ENCODE measurements at regions not wholly inside any gene's neighbourhood (a gene's known extent, or its start where the extent isn't known, plus 50 kb on each side); places are given as distances from the start of the nearest gene placed in this dataset.

- ChIA-PET CTCF (no interaction called here), POLR2A (no interaction called here)
- Mint-ChIP-seq H3K4me1 (ENCODE audit: low read depth) (no peaks in the 10 kb centered on the region), H3K9me3 (ENCODE audit: insufficient read depth) (no peaks in the 10 kb centered on the region), H3K27me3 (ENCODE audit: low read depth) (no peaks in the 10 kb centered on the region), H3K36me3 (ENCODE audit: low read depth) (no peaks in the 10 kb centered on the region), H3K4me3 (no peak overlapping the region), H3K27ac (no peak overlapping the region)
- ATAC-seq (no peak), DNase-seq (no peak)
Measured at GRCh38 chr10:133009218-133009950, 67.0 kb upstream of the CFAP46 start.

GRCh38 chr10:133008736-133009135 is 66.4 kb upstream of the CFAP46 start:
- Mint-ChIP-seq H3K9me3 (ENCODE audit: insufficient read depth) (no peaks in the 10 kb centered on the region), H3K27me3 (ENCODE audit: low read depth) (no peaks in the 10 kb centered on the region), H3K4me1 (ENCODE audit: low read depth) (no peaks in the 10 kb centered on the region), H3K27ac (no peak overlapping the region), H3K36me3 (ENCODE audit: low read depth) (no peaks in the 10 kb centered on the region), H3K4me3 (no peak overlapping the region)
- POLR2A ChIA-PET: no interaction called here
- CTCF ChIA-PET: no interaction called here
- no peak for ATAC-seq
- DNase-seq: no peak

- Mint-ChIP-seq H3K27ac (no peak overlapping the region), H3K4me3 (no peak overlapping the region), H3K27me3 (ENCODE audit: low read depth) (no peaks in the 10 kb centered on the region), H3K4me1 (ENCODE audit: low read depth) (no peaks in the 10 kb centered on the region), H3K9me3 (ENCODE audit: insufficient read depth) (no peaks in the 10 kb centered on the region), H3K36me3 (ENCODE audit: low read depth) (no peaks in the 10 kb centered on the region)
- POLR2A ChIA-PET: no interaction called here
- CTCF ChIA-PET: no interaction called here
- ATAC-seq (no peak), DNase-seq (no peak)
Measured at GRCh38 chr10:133008196-133008595, 65.8 kb upstream of the CFAP46 start.

- ATAC-seq (no peak), DNase-seq (no peak)
- ChIA-PET CTCF (no interaction called here), POLR2A (no interaction called here)
- no peak overlapping the region for H3K4me3 Mint-ChIP-seq
- no peaks in the 10 kb centered on the region for H3K36me3 Mint-ChIP-seq (ENCODE audit: low read depth)
- H3K9me3 Mint-ChIP-seq (ENCODE audit: insufficient read depth): no peaks in the 10 kb centered on the region
- no peaks in the 10 kb centered on the region for H3K27me3 Mint-ChIP-seq (ENCODE audit: low read depth)
- no peak overlapping the region for H3K27ac Mint-ChIP-seq
- H3K4me1 Mint-ChIP-seq (ENCODE audit: low read depth): no peaks in the 10 kb centered on the region
Measured at GRCh38 chr10:133007360-133007858, 65.0 kb upstream of the CFAP46 start.

- CTCF ChIA-PET: no interaction called here
- POLR2A ChIA-PET: no interaction called here
- ATAC-seq (no peak), DNase-seq (no peak)
- Mint-ChIP-seq H3K4me3 (no peak overlapping the region), H3K4me1 (ENCODE audit: low read depth) (no peaks in the 10 kb centered on the region), H3K27me3 (ENCODE audit: low read depth) (no peaks in the 10 kb centered on the region), H3K27ac (no peak overlapping the region), H3K9me3 (ENCODE audit: insufficient read depth) (no peaks in the 10 kb centered on the region), H3K36me3 (ENCODE audit: low read depth) (no peaks in the 10 kb centered on the region)
Measured at GRCh38 chr10:133006806-133007205, 64.4 kb upstream of the CFAP46 start.

- H3K27me3 Mint-ChIP-seq (ENCODE audit: low read depth): no peaks in the 10 kb centered on the region
- POLR2A ChIA-PET: no interaction called here
- no peak overlapping the region for H3K27ac Mint-ChIP-seq
- CTCF ChIA-PET: no interaction called here
- no peak overlapping the region for H3K4me3 Mint-ChIP-seq
- no peaks in the 10 kb centered on the region for H3K36me3 Mint-ChIP-seq (ENCODE audit: low read depth)
- ATAC-seq (no peak), DNase-seq (no peak)
- H3K9me3 Mint-ChIP-seq (ENCODE audit: insufficient read depth): no peaks in the 10 kb centered on the region
- no peaks in the 10 kb centered on the region for H3K4me1 Mint-ChIP-seq (ENCODE audit: low read depth)
Measured at GRCh38 chr10:133006202-133006601, 63.8 kb upstream of the CFAP46 start.

GRCh38 chr10:133004478-133004877 is 62.1 kb upstream of the CFAP46 start:
- no peak for ATAC-seq
- Mint-ChIP-seq H3K27ac (no peak overlapping the region), H3K4me3 (no peak overlapping the region), H3K27me3 (ENCODE audit: low read depth) (no peaks in the 10 kb centered on the region), H3K36me3 (ENCODE audit: low read depth) (no peaks in the 10 kb centered on the region), H3K9me3 (ENCODE audit: insufficient read depth) (no peaks in the 10 kb centered on the region), H3K4me1 (ENCODE audit: low read depth) (no peaks in the 10 kb centered on the region)
- DNase-seq: no peak
- ChIA-PET POLR2A (no interaction called here), CTCF (no interaction called here)

- H3K36me3 Mint-ChIP-seq (ENCODE audit: low read depth): no peaks in the 10 kb centered on the region
- no peak overlapping the region for H3K4me3 Mint-ChIP-seq
- ChIA-PET POLR2A (no interaction called here), CTCF (no interaction called here)
- H3K4me1 Mint-ChIP-seq (ENCODE audit: low read depth): no peaks in the 10 kb centered on the region
- H3K9me3 Mint-ChIP-seq (ENCODE audit: insufficient read depth): no peaks in the 10 kb centered on the region
- no peaks in the 10 kb centered on the region for H3K27me3 Mint-ChIP-seq (ENCODE audit: low read depth)
- ATAC-seq: no peak
- no peak overlapping the region for H3K27ac Mint-ChIP-seq
- DNase-seq: no peak
Measured at GRCh38 chr10:133003188-133003587, 60.8 kb upstream of the CFAP46 start.

- Mint-ChIP-seq H3K4me3 (no peak overlapping the region), H3K36me3 (ENCODE audit: low read depth) (no peaks in the 10 kb centered on the region), H3K9me3 (ENCODE audit: insufficient read depth) (no peaks in the 10 kb centered on the region), H3K27me3 (ENCODE audit: low read depth) (no peaks in the 10 kb centered on the region), H3K27ac (no peak overlapping the region), H3K4me1 (ENCODE audit: low read depth) (no peaks in the 10 kb centered on the region)
- POLR2A ChIA-PET: no interaction called here
- DNase-seq: no peak
- CTCF ChIA-PET: no interaction called here
- no peak for ATAC-seq
Measured at GRCh38 chr10:133002685-133003084, 60.3 kb upstream of the CFAP46 start.

- DNase-seq (no peak), ATAC-seq (no peak)
- no peaks in the 10 kb centered on the region for H3K36me3 Mint-ChIP-seq (ENCODE audit: low read depth)
- no peaks in the 10 kb centered on the region for H3K4me1 Mint-ChIP-seq (ENCODE audit: low read depth)
- no peaks in the 10 kb centered on the region for H3K9me3 Mint-ChIP-seq (ENCODE audit: insufficient read depth)
- H3K27ac Mint-ChIP-seq: no peak overlapping the region
- H3K27me3 Mint-ChIP-seq (ENCODE audit: low read depth): no peaks in the 10 kb centered on the region
- H3K4me3 Mint-ChIP-seq: no peak overlapping the region
- POLR2A ChIA-PET: no interaction called here
- CTCF ChIA-PET: no interaction called here
Measured at GRCh38 chr10:133001114-133001513, 58.7 kb upstream of the CFAP46 start.

GRCh38 chr10:133000648-133001047 is 58.3 kb upstream of the CFAP46 start:
- Mint-ChIP-seq H3K4me1 (ENCODE audit: low read depth) (no peaks in the 10 kb centered on the region), H3K9me3 (ENCODE audit: insufficient read depth) (no peaks in the 10 kb centered on the region), H3K27ac (no peak overlapping the region), H3K27me3 (ENCODE audit: low read depth) (no peaks in the 10 kb centered on the region), H3K4me3 (no peak overlapping the region), H3K36me3 (ENCODE audit: low read depth) (no peaks in the 10 kb centered on the region)
- POLR2A ChIA-PET: no interaction called here
- no peak for ATAC-seq
- CTCF ChIA-PET: no interaction called here
- no peak for DNase-seq

- ChIA-PET POLR2A (no interaction called here), CTCF (no interaction called here)
- Mint-ChIP-seq H3K27ac (no peak overlapping the region), H3K9me3 (ENCODE audit: insufficient read depth) (no peaks in the 10 kb centered on the region), H3K4me1 (ENCODE audit: low read depth) (no peaks in the 10 kb centered on the region), H3K4me3 (no peak overlapping the region), H3K27me3 (ENCODE audit: low read depth) (no peaks in the 10 kb centered on the region), H3K36me3 (ENCODE audit: low read depth) (no peaks in the 10 kb centered on the region)
- DNase-seq (no peak), ATAC-seq (no peak)
Measured at GRCh38 chr10:132997517-132998265, 55.3 kb upstream of the CFAP46 start.

All from activated CD8-positive, alpha-beta T cell treated with anti-CD3 and anti-CD28 coated beads, Interleukin-2, amount 10 ng/mL, durations not matched to agents 7 days and 5 days (primary cell).